Tibial nerve (tissue), 4 donors: ENCODE measurements at regions not wholly inside any gene's neighbourhood (a gene's known extent, or its start where the extent isn't known, plus 50 kb on each side); places are given as distances from the start of the nearest gene placed in this dataset.

Experiments used
- CTCF ChIP-seq, 5 experiments: fragments of 200-600 bp in 3 of 5; fragments of 450-650 bp in 2 of 5; sonication (generic) in 3 of 5; IDR thresholded peaks; one replicate each; pipeline ENCODE4 v1.5.1; 2016 to 2019; ENCODE audit warnings: antibody characterized with exemption in 5 of 5, mild to moderate bottlenecking in 3 of 5, moderate library complexity in 2 of 5
- EP300 ChIP-seq, 2 donors: sonication (generic); formaldehyde crosslinking; IDR thresholded peaks; one replicate each; pipeline ENCODE4 v1.6.1; 2017; ENCODE audit warnings: antibody characterized with exemption in 2 of 2, mild to moderate bottlenecking in 1 of 2

- no peak for TF ChIP-seq CTCF (IDR thresholded peaks at IDR 0.05)
- TF ChIP-seq EP300 (IDR thresholded peaks at IDR 0.05): no peak
Observed at GRCh38 chr5:54829102-54829501, 156.3 kb downstream of the ESM1 start.
